Liver (tissue), 8 donors: ENCODE measurements at regions not wholly inside any gene's neighbourhood (a gene's known extent, or its start where the extent isn't known, plus 50 kb on each side); places are given as distances from the start of the nearest gene placed in this dataset.

Experiments
- DNase-seq: peaks from one replicate; pipeline ENCODE4 v3.0.0-alpha.2; 2017; ENCODE audit warnings: low spot score
- H3K27ac ChIP-seq, 2 donors: one replicate each; pipeline ENCODE4 v1.7.0; 2013; ENCODE audit warnings: inconsistent platforms in 2 of 2, low read length in 2 of 2, control low read depth in 1 of 2, low read depth in 1 of 2, mild to moderate bottlenecking in 1 of 2
- H3K27me3 ChIP-seq, 4 donors: one replicate each; pipeline versions ENCODE4 v1.6.1 to v1.7.0; 2013; ENCODE audit warnings: low read length in 3 of 4, inconsistent platforms in 1 of 4, mild to moderate bottlenecking in 1 of 4, moderate library complexity in 1 of 4; ENCODE audit not compliant: control insufficient read depth in 4 of 4, insufficient read depth in 4 of 4
- H3K36me3 ChIP-seq, 4 donors: one replicate each; pipeline versions ENCODE4 v1.6.1 to v1.7.0; 2013; ENCODE audit warnings: low read length in 3 of 4, mild to moderate bottlenecking in 3 of 4, low read depth in 1 of 4, moderate library complexity in 1 of 4; ENCODE audit not compliant: control insufficient read depth in 4 of 4, insufficient read depth in 3 of 4
- H3K4me1 ChIP-seq, 4 donors: one replicate each; pipeline versions ENCODE4 v1.6.1 to v1.7.0; 2013; ENCODE audit warnings: low read length in 3 of 4, mild to moderate bottlenecking in 3 of 4, moderate library complexity in 1 of 4; ENCODE audit not compliant: control insufficient read depth in 4 of 4, insufficient read depth in 4 of 4
- H3K4me3 ChIP-seq, 3 donors: one replicate each; pipeline versions ENCODE4 v1.6.1 to v1.7.0; 2013; ENCODE audit warnings: low read length in 3 of 3, control low read depth in 1 of 3, low read depth in 1 of 3, mild to moderate bottlenecking in 1 of 3
- H3K9ac ChIP-seq, 2 donors: one replicate each; pipeline ENCODE4 v1.7.0; 2013; ENCODE audit warnings: low read length in 2 of 2, mild to moderate bottlenecking in 2 of 2, moderate library complexity in 2 of 2, control low read depth in 1 of 2, low read depth in 1 of 2
- H3K9me3 ChIP-seq, 4 donors: one replicate each; pipeline versions ENCODE4 v1.6.1 to v1.7.0; 2013; ENCODE audit warnings: low read length in 3 of 4; ENCODE audit not compliant: control insufficient read depth in 4 of 4
- EGR1 ChIP-seq, 2 donors: IDR thresholded peaks; 2 replicates each; pipeline ENCODE4 v1.6.1; 2016 to 2018; ENCODE audit warnings: antibody characterized with exemption in 2 of 2, low read depth in 2 of 2
- FOXA1 ChIP-seq: IDR thresholded peaks from 2 replicates; pipeline ENCODE4 v1.6.1; 2016; ENCODE audit warnings: antibody characterized with exemption
- FOXA2 ChIP-seq: IDR thresholded peaks from 2 replicates; pipeline ENCODE4 v1.6.1; 2016; ENCODE audit warnings: antibody characterized with exemption
- GABPA ChIP-seq, 2 donors: IDR thresholded peaks in 1 of 2; conservative IDR thresholded peaks in 1 of 2; 2 replicates each; pipeline ENCODE4 v1.6.1; 2016; ENCODE audit warnings: antibody characterized with exemption in 2 of 2, mild to moderate bottlenecking in 1 of 2, moderate library complexity in 1 of 2
- HNF4A ChIP-seq, 2 donors: conservative IDR thresholded peaks; 2 replicates each; pipeline ENCODE4 v1.6.1; 2016; ENCODE audit warnings: antibody characterized with exemption in 2 of 2, mild to moderate bottlenecking in 2 of 2
- HNF4G ChIP-seq: IDR thresholded peaks from 2 replicates; pipeline ENCODE4 v1.6.1; 2016; ENCODE audit warnings: antibody characterized with exemption
- JUND ChIP-seq, 2 donors: IDR thresholded peaks; 2 replicates each; pipeline ENCODE4 v1.6.1; 2016; ENCODE audit warnings: antibody characterized with exemption in 2 of 2
- NR2F2 ChIP-seq: IDR thresholded peaks from 2 replicates; pipeline ENCODE4 v1.6.1; 2016; ENCODE audit warnings: antibody characterized with exemption
- RAD21 ChIP-seq, 2 donors: IDR thresholded peaks; 2 replicates each; pipeline ENCODE4 v1.6.1; 2016; ENCODE audit warnings: antibody characterized with exemption in 2 of 2, mild to moderate bottlenecking in 2 of 2
- RXRA ChIP-seq, 2 donors: IDR thresholded peaks; 2 replicates each; pipeline ENCODE4 v1.6.1; 2017 to 2018; ENCODE audit warnings: antibody characterized with exemption in 2 of 2, mild to moderate bottlenecking in 1 of 2
- SP1 ChIP-seq: IDR thresholded peaks from 2 replicates; pipeline ENCODE4 v1.6.1; 2018; ENCODE audit warnings: antibody characterized with exemption, mild to moderate bottlenecking
- TAF1 ChIP-seq: conservative IDR thresholded peaks from 2 replicates; pipeline ENCODE4 v1.6.1; 2016; ENCODE audit warnings: antibody characterized with exemption, mild to moderate bottlenecking
- YY1 ChIP-seq: IDR thresholded peaks from 2 replicates; pipeline ENCODE4 v1.6.1; 2016; ENCODE audit warnings: antibody characterized with exemption, mild to moderate bottlenecking
- WGBS: extraction: QIAGEN DNeasy Blood & Tissue Kit; methylation state at CpG from one replicate; pipeline ENCODE4 v1.1.7; 2013; 5-methylcytosine and 5-hydroxymethylcytosine counted together
- TF ChIP-seq, protein P1 (sequence below): IDR thresholded peaks from 2 replicates; pipeline ENCODE4 v1.6.1; 2016; ENCODE audit warnings: antibody characterized with exemption
- TF ChIP-seq, protein P2 (sequence below): fragments of 150-350 bp; IDR thresholded peaks from 2 replicates; pipeline ENCODE4 v1.5.1; 2017; ENCODE audit warnings: improper control_type of control experiment, low read depth, low read length; ENCODE audit not compliant: missing input control
- TF ChIP-seq, protein P3 (sequence below): IDR thresholded peaks from 2 replicates; pipeline ENCODE4 v1.6.1; 2016; ENCODE audit warnings: antibody characterized with exemption
- TF ChIP-seq, protein P4 (sequence below): IDR thresholded peaks from 2 replicates; pipeline ENCODE4 v1.6.1; 2016; ENCODE audit warnings: antibody characterized with exemption, mild to moderate bottlenecking
- donor health status: healthy.
- donor health status: healthy.
- donor health status: healthy.
- donor health status: healthy.
- donor health status: healthy.

- H3K27ac ChIP-seq, result no peak overlapping the region
- peaks cover 0 to 5% (median 0%) of the 10 kb centered on the region in 4 donors for H3K27me3 ChIP-seq
- WGBS, result 93% methylated on average over 11 of the region's 11 CpGs
- no peak for DNase-seq
- TF ChIP-seq FOXA1, result no peak
- TF ChIP-seq RAD21 (IDR thresholded peaks at IDR 0.05), result no peak
- no peak for TF ChIP-seq HNF4A (conservative IDR thresholded peaks at IDR 0.05)
- no peak for TF ChIP-seq SP1
- no peak for TF ChIP-seq FOXA2
- no peak for TF ChIP-seq GABPA (IDR thresholded peaks at IDR 0.05 in 1 of 2, conservative IDR thresholded peaks at IDR 0.05 in 1 of 2)
- no peak for TF ChIP-seq NR2F2
- TF ChIP-seq, protein P1, sequence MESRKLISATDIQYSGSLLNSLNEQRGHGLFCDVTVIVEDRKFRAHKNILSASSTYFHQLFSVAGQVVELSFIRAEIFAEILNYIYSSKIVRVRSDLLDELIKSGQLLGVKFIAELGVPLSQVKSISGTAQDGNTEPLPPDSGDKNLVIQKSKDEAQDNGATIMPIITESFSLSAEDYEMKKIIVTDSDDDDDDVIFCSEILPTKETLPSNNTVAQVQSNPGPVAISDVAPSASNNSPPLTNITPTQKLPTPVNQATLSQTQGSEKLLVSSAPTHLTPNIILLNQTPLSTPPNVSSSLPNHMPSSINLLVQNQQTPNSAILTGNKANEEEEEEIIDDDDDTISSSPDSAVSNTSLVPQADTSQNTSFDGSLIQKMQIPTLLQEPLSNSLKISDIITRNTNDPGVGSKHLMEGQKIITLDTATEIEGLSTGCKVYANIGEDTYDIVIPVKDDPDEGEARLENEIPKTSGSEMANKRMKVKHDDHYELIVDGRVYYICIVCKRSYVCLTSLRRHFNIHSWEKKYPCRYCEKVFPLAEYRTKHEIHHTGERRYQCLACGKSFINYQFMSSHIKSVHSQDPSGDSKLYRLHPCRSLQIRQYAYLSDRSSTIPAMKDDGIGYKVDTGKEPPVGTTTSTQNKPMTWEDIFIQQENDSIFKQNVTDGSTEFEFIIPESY, result no peak
- no peak for TF ChIP-seq YY1
- TF ChIP-seq HNF4G, result no peak
- no peak for TF ChIP-seq TAF1
- TF ChIP-seq, protein P2, sequence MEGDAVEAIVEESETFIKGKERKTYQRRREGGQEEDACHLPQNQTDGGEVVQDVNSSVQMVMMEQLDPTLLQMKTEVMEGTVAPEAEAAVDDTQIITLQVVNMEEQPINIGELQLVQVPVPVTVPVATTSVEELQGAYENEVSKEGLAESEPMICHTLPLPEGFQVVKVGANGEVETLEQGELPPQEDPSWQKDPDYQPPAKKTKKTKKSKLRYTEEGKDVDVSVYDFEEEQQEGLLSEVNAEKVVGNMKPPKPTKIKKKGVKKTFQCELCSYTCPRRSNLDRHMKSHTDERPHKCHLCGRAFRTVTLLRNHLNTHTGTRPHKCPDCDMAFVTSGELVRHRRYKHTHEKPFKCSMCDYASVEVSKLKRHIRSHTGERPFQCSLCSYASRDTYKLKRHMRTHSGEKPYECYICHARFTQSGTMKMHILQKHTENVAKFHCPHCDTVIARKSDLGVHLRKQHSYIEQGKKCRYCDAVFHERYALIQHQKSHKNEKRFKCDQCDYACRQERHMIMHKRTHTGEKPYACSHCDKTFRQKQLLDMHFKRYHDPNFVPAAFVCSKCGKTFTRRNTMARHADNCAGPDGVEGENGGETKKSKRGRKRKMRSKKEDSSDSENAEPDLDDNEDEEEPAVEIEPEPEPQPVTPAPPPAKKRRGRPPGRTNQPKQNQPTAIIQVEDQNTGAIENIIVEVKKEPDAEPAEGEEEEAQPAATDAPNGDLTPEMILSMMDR, result no peak
- H3K9me3 ChIP-seq, result no peaks in the 10 kb centered on the region
- H3K4me3 ChIP-seq, result no peak overlapping the region
- no peak overlapping the region for H3K9ac ChIP-seq
- H3K4me1 ChIP-seq, result no peaks in the 10 kb centered on the region
- no peaks in the 10 kb centered on the region for H3K36me3 ChIP-seq
Measured at GRCh38 chr11:64475145-64475544, 80.6 kb upstream of the SLC22A11 start.

GRCh38 chr11:64476881-64477280 lies 78.9 kb upstream of the SLC22A11 start:
- no peak overlapping the region for H3K4me3 ChIP-seq
- no peak overlapping the region for H3K27ac ChIP-seq
- H3K4me1 ChIP-seq, result no peaks in the 10 kb centered on the region
- WGBS, result 68% methylated on average over 7 of the region's 7 CpGs
- no peak overlapping the region for H3K9ac ChIP-seq
- DNase-seq, result no peak
- TF ChIP-seq, protein P1, result no peak
- TF ChIP-seq, protein P3, sequence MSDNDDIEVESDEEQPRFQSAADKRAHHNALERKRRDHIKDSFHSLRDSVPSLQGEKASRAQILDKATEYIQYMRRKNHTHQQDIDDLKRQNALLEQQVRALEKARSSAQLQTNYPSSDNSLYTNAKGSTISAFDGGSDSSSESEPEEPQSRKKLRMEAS, result no peak
- no peak for TF ChIP-seq JUND (IDR thresholded peaks at IDR 0.05)
- TF ChIP-seq TAF1, result no peak
- TF ChIP-seq HNF4A (conservative IDR thresholded peaks at IDR 0.05), result no peak
- no peak for TF ChIP-seq HNF4G
- no peak for TF ChIP-seq NR2F2
- no peak for TF ChIP-seq SP1
- TF ChIP-seq, protein P4, sequence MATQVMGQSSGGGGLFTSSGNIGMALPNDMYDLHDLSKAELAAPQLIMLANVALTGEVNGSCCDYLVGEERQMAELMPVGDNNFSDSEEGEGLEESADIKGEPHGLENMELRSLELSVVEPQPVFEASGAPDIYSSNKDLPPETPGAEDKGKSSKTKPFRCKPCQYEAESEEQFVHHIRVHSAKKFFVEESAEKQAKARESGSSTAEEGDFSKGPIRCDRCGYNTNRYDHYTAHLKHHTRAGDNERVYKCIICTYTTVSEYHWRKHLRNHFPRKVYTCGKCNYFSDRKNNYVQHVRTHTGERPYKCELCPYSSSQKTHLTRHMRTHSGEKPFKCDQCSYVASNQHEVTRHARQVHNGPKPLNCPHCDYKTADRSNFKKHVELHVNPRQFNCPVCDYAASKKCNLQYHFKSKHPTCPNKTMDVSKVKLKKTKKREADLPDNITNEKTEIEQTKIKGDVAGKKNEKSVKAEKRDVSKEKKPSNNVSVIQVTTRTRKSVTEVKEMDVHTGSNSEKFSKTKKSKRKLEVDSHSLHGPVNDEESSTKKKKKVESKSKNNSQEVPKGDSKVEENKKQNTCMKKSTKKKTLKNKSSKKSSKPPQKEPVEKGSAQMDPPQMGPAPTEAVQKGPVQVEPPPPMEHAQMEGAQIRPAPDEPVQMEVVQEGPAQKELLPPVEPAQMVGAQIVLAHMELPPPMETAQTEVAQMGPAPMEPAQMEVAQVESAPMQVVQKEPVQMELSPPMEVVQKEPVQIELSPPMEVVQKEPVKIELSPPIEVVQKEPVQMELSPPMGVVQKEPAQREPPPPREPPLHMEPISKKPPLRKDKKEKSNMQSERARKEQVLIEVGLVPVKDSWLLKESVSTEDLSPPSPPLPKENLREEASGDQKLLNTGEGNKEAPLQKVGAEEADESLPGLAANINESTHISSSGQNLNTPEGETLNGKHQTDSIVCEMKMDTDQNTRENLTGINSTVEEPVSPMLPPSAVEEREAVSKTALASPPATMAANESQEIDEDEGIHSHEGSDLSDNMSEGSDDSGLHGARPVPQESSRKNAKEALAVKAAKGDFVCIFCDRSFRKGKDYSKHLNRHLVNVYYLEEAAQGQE, result no peak
- TF ChIP-seq RXRA (IDR thresholded peaks at IDR 0.05), result no peak
- TF ChIP-seq RAD21 (IDR thresholded peaks at IDR 0.05), result no peak
- TF ChIP-seq YY1, result no peak
- no peak for TF ChIP-seq FOXA2
- TF ChIP-seq, protein P2, result no peak
- TF ChIP-seq EGR1 (IDR thresholded peaks at IDR 0.05; ENCODE audit: low read depth in 2 of 2), result no peak
- no peak for TF ChIP-seq GABPA (IDR thresholded peaks at IDR 0.05 in 1 of 2, conservative IDR thresholded peaks at IDR 0.05 in 1 of 2)
- no peak for TF ChIP-seq FOXA1
- no peaks in the 10 kb centered on the region for H3K36me3 ChIP-seq
- H3K9me3 ChIP-seq, result no peaks in the 10 kb centered on the region
- peaks cover 0 to 5% (median 0%) of the 10 kb centered on the region in 4 donors for H3K27me3 ChIP-seq
